ENCODE measurements at regions not wholly inside any gene's neighbourhood (a gene's known extent, or its start where the extent isn't known, plus 50 kb on each side); places are given as distances from the start of the nearest gene placed in this dataset.

DNA sequence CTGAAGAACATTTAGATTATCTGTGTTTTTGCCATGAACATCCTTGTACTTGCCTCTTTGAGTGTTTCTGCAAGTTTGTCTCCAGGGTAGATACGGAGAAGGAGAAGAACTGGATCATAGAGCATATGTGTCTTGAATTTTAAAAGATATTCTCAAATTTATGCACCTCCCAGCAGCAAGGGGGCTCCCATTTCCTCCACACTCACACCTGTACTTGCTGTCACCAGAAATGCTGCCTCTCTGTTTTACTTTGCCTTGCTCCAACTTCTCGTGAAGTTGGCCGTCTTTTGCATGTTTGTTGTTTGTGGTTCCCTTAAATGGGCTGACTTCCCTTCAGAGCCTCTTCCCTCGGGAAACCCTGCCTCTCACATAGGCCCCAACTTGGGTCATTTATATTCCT lies 171.0 kb downstream of the TFAP2C start:
- Histone ChIP-seq H3K79me2 (ENCODE audit: low read length) (no peaks in the 10 kb centered on the region), H3K9ac (ENCODE audit: low read length) (peak overlapping the region; percentile 8; the same call in 1 of the 2 replicates), H3K27me3 (ENCODE audit: low read depth, low read length) (peaks cover 20% of the 10 kb centered on the region; the same call in 1 of the 2 replicates), H3K4me1 (ENCODE audit: low read length) (no peaks in the 10 kb centered on the region), H3K4me3 (ENCODE audit: low read length) (peak overlapping the region; percentile 34; the same call in 1 of the 2 replicates), H4K20me1 (ENCODE audit: insufficient read depth, low read length) (no peaks in the 10 kb centered on the region), H2AFZ (ENCODE audit: low read depth, low read length) (peak overlapping the region; percentile 90), H3K36me3 (replicated peaks; ENCODE audit: low read depth, low read length) (peaks cover 6% of the 10 kb centered on the region), H3K9me3 (ENCODE audit: insufficient read depth, low read length) (peaks cover 12% of the 10 kb centered on the region), H3K27ac (ENCODE audit: low read length) (no peak overlapping the region), H3K4me2 (ENCODE audit: low read length) (peak overlapping the region; percentile 54)
- TF ChIP-seq, protein P1, sequence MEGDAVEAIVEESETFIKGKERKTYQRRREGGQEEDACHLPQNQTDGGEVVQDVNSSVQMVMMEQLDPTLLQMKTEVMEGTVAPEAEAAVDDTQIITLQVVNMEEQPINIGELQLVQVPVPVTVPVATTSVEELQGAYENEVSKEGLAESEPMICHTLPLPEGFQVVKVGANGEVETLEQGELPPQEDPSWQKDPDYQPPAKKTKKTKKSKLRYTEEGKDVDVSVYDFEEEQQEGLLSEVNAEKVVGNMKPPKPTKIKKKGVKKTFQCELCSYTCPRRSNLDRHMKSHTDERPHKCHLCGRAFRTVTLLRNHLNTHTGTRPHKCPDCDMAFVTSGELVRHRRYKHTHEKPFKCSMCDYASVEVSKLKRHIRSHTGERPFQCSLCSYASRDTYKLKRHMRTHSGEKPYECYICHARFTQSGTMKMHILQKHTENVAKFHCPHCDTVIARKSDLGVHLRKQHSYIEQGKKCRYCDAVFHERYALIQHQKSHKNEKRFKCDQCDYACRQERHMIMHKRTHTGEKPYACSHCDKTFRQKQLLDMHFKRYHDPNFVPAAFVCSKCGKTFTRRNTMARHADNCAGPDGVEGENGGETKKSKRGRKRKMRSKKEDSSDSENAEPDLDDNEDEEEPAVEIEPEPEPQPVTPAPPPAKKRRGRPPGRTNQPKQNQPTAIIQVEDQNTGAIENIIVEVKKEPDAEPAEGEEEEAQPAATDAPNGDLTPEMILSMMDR (IDR thresholded peaks at IDR 0.05; ENCODE audit: low read depth, low read length): peak; percentile 74
- TF ChIP-seq EZH2phosphoT487 (IDR thresholded peaks at IDR 0.05; ENCODE audit: low read depth): no peak

DNA sequence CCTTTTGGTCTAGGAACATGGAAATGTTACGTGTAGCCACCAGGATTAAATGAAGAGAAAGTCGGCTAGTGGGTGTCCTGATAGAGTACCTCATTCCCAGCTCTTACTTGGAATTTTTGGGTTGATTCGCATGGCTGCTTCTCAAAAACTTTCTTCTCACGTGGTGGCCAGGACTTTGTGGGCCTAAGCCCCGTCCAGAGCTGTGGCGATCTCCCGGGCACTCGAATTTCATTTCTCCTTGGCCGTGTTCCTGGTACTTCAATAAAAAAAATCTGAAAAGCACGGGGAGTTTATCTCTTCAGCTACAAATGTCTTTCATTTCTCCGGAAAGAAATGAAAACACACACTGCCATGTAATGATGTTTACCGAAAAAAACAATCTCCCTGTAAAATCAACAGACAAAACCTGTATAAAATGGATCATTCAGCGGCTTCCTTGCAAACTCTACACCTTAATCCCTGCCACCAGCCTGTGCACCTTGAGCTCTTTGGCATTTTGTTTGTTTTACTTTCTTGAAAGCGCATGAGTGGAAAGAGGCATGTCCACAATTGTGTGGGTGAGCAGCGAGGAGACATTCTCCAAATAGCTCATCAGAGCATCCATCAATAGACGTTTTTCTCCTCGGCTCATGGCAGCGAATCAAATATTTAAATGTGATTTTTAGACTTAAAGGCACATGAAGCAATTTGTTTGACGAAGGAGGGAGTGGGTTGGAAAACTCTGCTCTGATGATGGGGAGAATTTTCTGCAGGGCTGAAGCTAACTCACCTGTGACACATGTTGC lies 173.1 kb downstream of the TFAP2C start:
- Histone ChIP-seq H2AFZ (ENCODE audit: low read depth, low read length) (no peak overlapping the region), H3K4me1 (ENCODE audit: low read length) (no peaks in the 10 kb centered on the region), H3K9ac (ENCODE audit: low read length) (no peak overlapping the region), H3K4me3 (ENCODE audit: low read length) (no peak overlapping the region), H3K36me3 (replicated peaks; ENCODE audit: low read depth, low read length) (peaks cover 6% of the 10 kb centered on the region), H3K4me2 (ENCODE audit: low read length) (no peak overlapping the region), H3K27ac (ENCODE audit: low read length) (no peak overlapping the region), H3K79me2 (ENCODE audit: low read length) (no peaks in the 10 kb centered on the region), H3K27me3 (ENCODE audit: low read depth, low read length) (peaks cover 17% of the 10 kb centered on the region; the same call in 1 of the 2 replicates), H3K9me3 (ENCODE audit: insufficient read depth, low read length) (peaks cover 12% of the 10 kb centered on the region), H4K20me1 (ENCODE audit: insufficient read depth, low read length) (no peaks in the 10 kb centered on the region)
- TF ChIP-seq EZH2phosphoT487 (IDR thresholded peaks at IDR 0.05; ENCODE audit: low read depth): no peak
- TF ChIP-seq, protein P1 (IDR thresholded peaks at IDR 0.05; ENCODE audit: low read depth, low read length): no peak

DNA sequence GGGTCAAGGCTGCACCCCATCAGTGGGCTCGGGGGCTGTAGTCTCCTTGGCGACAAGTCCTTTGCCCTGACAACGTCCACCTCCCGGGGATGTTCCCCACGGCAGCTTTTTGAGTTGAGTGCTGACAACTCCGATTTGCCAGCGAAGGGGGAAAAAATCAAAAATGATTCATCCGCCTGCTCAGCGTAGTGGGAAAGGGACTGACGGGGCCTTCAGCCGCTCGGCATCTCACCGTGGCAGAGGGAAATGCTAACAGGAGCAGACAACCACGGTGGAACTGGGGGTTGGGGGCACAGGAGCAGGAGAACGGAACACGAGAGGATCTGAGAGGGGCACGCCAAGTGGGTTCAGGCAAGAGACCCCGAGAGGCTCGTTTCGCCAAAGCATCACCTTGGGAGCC lies 173.7 kb downstream of the TFAP2C start:
- no peaks in the 10 kb centered on the region for H3K4me1 ChIP-seq (ENCODE audit: low read length)
- no peak overlapping the region for H3K4me2 ChIP-seq (ENCODE audit: low read length)
- TF ChIP-seq, protein P1 (IDR thresholded peaks at IDR 0.05; ENCODE audit: low read depth, low read length): no peak
- TF ChIP-seq EZH2phosphoT487 (IDR thresholded peaks at IDR 0.05; ENCODE audit: low read depth): no peak
- peaks cover 12% of the 10 kb centered on the region for H3K9me3 ChIP-seq (ENCODE audit: insufficient read depth, low read length)
- H3K27me3 ChIP-seq (ENCODE audit: low read depth, low read length): peaks cover 23% of the 10 kb centered on the region
- no peak overlapping the region for H3K9ac ChIP-seq (ENCODE audit: low read length)
- peaks cover 6% of the 10 kb centered on the region for H3K36me3 ChIP-seq (replicated peaks; ENCODE audit: low read depth, low read length)
- no peak overlapping the region for H2AFZ ChIP-seq (ENCODE audit: low read depth, low read length)
- H3K4me3 ChIP-seq (ENCODE audit: low read length): no peak overlapping the region
- H3K79me2 ChIP-seq (ENCODE audit: low read length): no peaks in the 10 kb centered on the region
- H3K27ac ChIP-seq (ENCODE audit: low read length): no peak overlapping the region
- no peaks in the 10 kb centered on the region for H4K20me1 ChIP-seq (ENCODE audit: insufficient read depth, low read length)

DNA sequence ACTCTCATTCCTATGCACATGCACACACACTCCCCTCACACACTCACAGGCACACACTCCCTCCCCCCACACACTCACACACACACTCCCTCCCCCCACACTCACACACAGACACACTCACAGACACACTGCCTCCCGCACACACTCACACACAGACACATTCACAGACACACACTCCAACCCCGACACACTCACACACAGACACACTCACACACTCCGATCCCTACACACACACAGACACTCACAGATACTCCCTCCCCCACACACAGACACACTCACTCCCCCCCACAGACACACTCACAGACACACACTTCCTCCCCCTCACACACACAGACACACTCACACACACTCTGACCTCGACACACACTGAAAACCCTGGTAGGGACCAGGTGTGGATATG lies 176.2 kb downstream of the TFAP2C start:
- Histone ChIP-seq H3K9ac (ENCODE audit: low read length) (no peak overlapping the region), H3K36me3 (replicated peaks; ENCODE audit: low read depth, low read length) (no peaks in the 10 kb centered on the region), H3K4me2 (ENCODE audit: low read length) (no peak overlapping the region), H3K27me3 (ENCODE audit: low read depth, low read length) (peaks cover 15% of the 10 kb centered on the region), H2AFZ (ENCODE audit: low read depth, low read length) (no peak overlapping the region), H3K4me3 (ENCODE audit: low read length) (no peak overlapping the region), H4K20me1 (ENCODE audit: insufficient read depth, low read length) (no peaks in the 10 kb centered on the region), H3K27ac (ENCODE audit: low read length) (no peak overlapping the region), H3K4me1 (ENCODE audit: low read length) (no peaks in the 10 kb centered on the region), H3K9me3 (ENCODE audit: insufficient read depth, low read length) (no peaks in the 10 kb centered on the region), H3K79me2 (ENCODE audit: low read length) (no peaks in the 10 kb centered on the region)
- TF ChIP-seq, protein P1 (IDR thresholded peaks at IDR 0.05; ENCODE audit: low read depth, low read length): no peak
- TF ChIP-seq EZH2phosphoT487 (IDR thresholded peaks at IDR 0.05; ENCODE audit: low read depth): no peak
